ENCODE measurements at regions not wholly inside any gene's neighbourhood (a gene's known extent, or its start where the extent isn't known, plus 50 kb on each side); places are given as distances from the start of the nearest gene placed in this dataset.

DNA sequence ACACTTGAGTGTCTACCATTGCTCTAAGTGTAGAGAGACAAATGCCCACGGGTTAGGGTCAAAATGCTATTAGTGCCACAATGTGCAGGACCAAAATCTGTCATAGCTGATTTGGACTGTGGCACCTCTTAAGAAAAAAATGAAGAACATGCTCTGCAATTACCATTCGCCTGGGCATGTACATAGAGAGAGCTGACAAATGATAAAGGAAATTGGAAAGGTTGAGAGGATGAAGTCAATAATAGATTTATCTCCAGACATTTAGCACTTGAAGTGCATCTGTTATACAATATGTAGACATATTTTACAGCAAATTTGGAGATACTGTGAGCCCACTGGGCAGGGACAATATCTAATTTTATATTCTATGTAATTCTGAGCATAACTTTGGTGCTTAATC lies 804.4 kb downstream of the SATB2 start:
- Mint-ChIP-seq H3K4me3 (no peak overlapping the region), H3K9me3 (no peaks in the 10 kb centered on the region), H3K36me3 (ENCODE audit: low read depth) (no peaks in the 10 kb centered on the region), H3K4me1 (no peaks in the 10 kb centered on the region), H3K27me3 (ENCODE audit: low read depth) (peaks cover 2% of the 10 kb centered on the region), H3K27ac (ENCODE audit: unreplicated experiment) (no peak overlapping the region)
- no peak for DNase-seq (ENCODE audit: low read depth, low spot score)
- TF ChIP-seq, protein P1, sequence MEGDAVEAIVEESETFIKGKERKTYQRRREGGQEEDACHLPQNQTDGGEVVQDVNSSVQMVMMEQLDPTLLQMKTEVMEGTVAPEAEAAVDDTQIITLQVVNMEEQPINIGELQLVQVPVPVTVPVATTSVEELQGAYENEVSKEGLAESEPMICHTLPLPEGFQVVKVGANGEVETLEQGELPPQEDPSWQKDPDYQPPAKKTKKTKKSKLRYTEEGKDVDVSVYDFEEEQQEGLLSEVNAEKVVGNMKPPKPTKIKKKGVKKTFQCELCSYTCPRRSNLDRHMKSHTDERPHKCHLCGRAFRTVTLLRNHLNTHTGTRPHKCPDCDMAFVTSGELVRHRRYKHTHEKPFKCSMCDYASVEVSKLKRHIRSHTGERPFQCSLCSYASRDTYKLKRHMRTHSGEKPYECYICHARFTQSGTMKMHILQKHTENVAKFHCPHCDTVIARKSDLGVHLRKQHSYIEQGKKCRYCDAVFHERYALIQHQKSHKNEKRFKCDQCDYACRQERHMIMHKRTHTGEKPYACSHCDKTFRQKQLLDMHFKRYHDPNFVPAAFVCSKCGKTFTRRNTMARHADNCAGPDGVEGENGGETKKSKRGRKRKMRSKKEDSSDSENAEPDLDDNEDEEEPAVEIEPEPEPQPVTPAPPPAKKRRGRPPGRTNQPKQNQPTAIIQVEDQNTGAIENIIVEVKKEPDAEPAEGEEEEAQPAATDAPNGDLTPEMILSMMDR (conservative IDR thresholded peaks at IDR 0.05): no peak

DNA sequence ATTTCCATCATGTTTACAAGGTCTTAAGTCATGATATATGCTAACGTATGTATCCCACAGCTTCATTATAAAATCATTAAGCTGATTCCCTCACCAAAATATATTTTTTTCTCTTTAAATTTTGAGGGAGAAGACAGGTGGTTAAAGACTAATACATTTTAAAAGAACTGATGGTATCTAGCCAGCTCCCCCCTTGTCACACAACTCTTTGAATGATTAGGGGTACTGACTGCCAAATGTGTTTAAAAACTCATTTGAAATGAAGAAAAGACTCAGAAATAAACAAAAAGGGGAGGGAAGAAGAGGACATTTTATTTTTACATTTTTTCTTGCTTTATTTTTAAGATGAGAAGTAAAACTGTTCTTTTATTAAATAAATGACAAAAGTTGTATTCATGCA lies 805.3 kb downstream of the SATB2 start:
- Mint-ChIP-seq H3K36me3 (ENCODE audit: low read depth) (no peaks in the 10 kb centered on the region), H3K4me1 (no peaks in the 10 kb centered on the region), H3K9me3 (no peaks in the 10 kb centered on the region), H3K27me3 (ENCODE audit: low read depth) (peaks cover 2% of the 10 kb centered on the region), H3K4me3 (no peak overlapping the region), H3K27ac (ENCODE audit: unreplicated experiment) (no peak overlapping the region)
- DNase-seq (ENCODE audit: low read depth, low spot score): no peak
- TF ChIP-seq, protein P1 (conservative IDR thresholded peaks at IDR 0.05): no peak

DNA sequence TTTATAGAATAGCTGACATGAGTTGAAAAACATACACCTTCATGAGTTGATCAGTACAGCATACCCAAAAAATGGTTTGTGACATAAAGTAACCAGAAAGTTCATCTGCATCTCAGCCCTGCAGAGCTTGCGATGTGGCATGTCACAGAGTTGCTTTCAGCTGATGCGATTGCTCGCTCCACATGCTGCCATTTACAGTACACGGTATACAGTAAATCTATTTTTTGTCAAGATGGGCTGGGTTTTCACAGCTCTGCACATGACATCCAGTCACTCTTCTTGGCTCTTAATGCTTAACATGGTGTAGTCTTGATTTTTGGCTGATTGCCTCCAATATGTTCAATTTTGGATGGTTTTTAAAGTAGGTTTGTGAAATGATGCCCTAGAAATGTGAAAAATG lies 811.9 kb downstream of the SATB2 start:
- TF ChIP-seq, protein P1 (conservative IDR thresholded peaks at IDR 0.05): no peak
- Mint-ChIP-seq H3K27ac (ENCODE audit: unreplicated experiment) (no peak overlapping the region), H3K27me3 (ENCODE audit: low read depth) (no peaks in the 10 kb centered on the region), H3K4me1 (no peaks in the 10 kb centered on the region), H3K36me3 (ENCODE audit: low read depth) (no peaks in the 10 kb centered on the region), H3K4me3 (no peak overlapping the region), H3K9me3 (no peaks in the 10 kb centered on the region)
- DNase-seq (ENCODE audit: low read depth, low spot score): no peak

DNA sequence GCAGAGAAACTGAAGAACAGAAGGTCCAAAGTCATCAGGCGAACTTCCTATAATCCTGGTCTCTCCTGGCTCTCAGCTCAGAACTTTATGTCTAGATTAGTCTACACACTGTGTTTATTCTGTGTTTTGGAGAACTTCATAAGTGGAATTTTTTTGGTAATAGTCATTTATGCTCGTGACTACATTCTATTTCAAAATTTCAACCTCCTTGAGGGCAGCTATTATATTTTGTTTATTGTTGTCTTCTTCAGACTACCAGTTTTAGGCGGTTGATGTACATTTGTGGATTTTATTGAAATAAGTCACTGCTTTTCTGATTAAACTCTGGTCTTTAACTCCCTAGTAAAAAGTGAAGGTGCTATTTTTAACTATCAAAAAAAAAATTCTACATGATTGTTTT lies 816.6 kb downstream of the SATB2 start:
- Mint-ChIP-seq H3K9me3 (no peaks in the 10 kb centered on the region), H3K4me3 (no peak overlapping the region), H3K36me3 (ENCODE audit: low read depth) (no peaks in the 10 kb centered on the region), H3K27ac (ENCODE audit: unreplicated experiment) (no peak overlapping the region), H3K27me3 (ENCODE audit: low read depth) (no peaks in the 10 kb centered on the region), H3K4me1 (no peaks in the 10 kb centered on the region)
- DNase-seq (ENCODE audit: low read depth, low spot score): no peak
- TF ChIP-seq, protein P1 (conservative IDR thresholded peaks at IDR 0.05): no peak

DNA sequence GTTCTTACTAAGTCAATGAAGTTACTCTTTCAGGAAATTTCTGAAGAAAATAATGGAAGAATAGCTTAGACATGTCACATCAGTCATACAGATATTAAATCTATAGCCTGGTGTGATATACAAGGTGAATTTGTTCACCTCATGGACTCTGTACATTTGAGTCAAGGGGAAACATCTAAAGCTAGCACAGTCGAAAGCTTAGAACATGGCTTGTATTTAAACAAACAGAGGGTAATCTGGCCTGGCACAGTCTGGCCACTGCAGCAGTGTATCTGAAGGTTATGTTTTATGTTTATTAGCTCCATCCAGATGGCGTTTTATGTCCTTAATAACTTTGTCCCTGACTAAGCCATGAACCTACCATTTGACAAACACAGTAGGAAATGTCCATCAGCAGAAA lies 817.3 kb downstream of the SATB2 start:
- no peaks in the 10 kb centered on the region for H3K4me1 Mint-ChIP-seq
- H3K27ac Mint-ChIP-seq (ENCODE audit: unreplicated experiment): no peak overlapping the region
- no peaks in the 10 kb centered on the region for H3K36me3 Mint-ChIP-seq (ENCODE audit: low read depth)
- TF ChIP-seq, protein P1 (conservative IDR thresholded peaks at IDR 0.05): no peak
- H3K27me3 Mint-ChIP-seq (ENCODE audit: low read depth): no peaks in the 10 kb centered on the region
- DNase-seq (ENCODE audit: low read depth, low spot score): no peak
- H3K9me3 Mint-ChIP-seq: no peaks in the 10 kb centered on the region
- H3K4me3 Mint-ChIP-seq: no peak overlapping the region

DNA sequence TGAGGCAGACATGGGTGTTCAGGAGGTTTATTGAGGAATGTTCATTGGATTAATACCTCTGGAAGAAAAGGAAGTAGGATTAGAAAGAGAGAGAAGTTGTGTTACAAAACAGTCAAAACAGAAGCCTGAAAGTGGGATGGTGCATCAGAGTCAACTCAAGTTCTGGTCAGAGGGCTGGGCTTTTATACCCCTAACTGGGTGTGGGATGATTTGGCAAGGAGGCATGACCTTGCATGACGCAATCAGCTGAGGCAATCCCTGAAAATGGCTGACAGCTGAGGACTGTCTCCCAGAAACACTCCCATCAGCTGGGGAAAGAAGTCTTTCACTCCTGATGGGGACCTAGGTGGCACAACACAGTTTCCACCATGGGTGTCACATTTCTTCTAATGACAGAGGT lies 818.2 kb downstream of the SATB2 start:
- H3K9me3 Mint-ChIP-seq: no peaks in the 10 kb centered on the region
- no peaks in the 10 kb centered on the region for H3K4me1 Mint-ChIP-seq
- TF ChIP-seq, protein P1 (conservative IDR thresholded peaks at IDR 0.05): no peak
- no peaks in the 10 kb centered on the region for H3K27me3 Mint-ChIP-seq (ENCODE audit: low read depth)
- no peak for DNase-seq (ENCODE audit: low read depth, low spot score)
- no peaks in the 10 kb centered on the region for H3K36me3 Mint-ChIP-seq (ENCODE audit: low read depth)
- H3K4me3 Mint-ChIP-seq: no peak overlapping the region
- H3K27ac Mint-ChIP-seq (ENCODE audit: unreplicated experiment): no peak overlapping the region
